Stimulated activated CD4-positive, alpha-beta T cell treated with anti-CD3 and anti-CD28 coated beads, Interleukin-1b, Interleukin-23, amount 100 ng/mL, for 4 hours (primary cell): ENCODE measurements at regions not wholly inside any gene's neighbourhood (a gene's known extent, or its start where the extent isn't known, plus 50 kb on each side); places are given as distances from the start of the nearest gene placed in this dataset.

ENCODE experiments used
- DNase-seq, 2 donors: peaks; one replicate each; pipeline ENCODE4 v3.0.0-alpha.2; 2020; ENCODE audit warnings: low read depth in 2 of 2

GRCh38 chr20:50273601-50274491 lies 83.2 kb downstream of the CEBPB start:
- DNase-seq = no peak

DNA sequence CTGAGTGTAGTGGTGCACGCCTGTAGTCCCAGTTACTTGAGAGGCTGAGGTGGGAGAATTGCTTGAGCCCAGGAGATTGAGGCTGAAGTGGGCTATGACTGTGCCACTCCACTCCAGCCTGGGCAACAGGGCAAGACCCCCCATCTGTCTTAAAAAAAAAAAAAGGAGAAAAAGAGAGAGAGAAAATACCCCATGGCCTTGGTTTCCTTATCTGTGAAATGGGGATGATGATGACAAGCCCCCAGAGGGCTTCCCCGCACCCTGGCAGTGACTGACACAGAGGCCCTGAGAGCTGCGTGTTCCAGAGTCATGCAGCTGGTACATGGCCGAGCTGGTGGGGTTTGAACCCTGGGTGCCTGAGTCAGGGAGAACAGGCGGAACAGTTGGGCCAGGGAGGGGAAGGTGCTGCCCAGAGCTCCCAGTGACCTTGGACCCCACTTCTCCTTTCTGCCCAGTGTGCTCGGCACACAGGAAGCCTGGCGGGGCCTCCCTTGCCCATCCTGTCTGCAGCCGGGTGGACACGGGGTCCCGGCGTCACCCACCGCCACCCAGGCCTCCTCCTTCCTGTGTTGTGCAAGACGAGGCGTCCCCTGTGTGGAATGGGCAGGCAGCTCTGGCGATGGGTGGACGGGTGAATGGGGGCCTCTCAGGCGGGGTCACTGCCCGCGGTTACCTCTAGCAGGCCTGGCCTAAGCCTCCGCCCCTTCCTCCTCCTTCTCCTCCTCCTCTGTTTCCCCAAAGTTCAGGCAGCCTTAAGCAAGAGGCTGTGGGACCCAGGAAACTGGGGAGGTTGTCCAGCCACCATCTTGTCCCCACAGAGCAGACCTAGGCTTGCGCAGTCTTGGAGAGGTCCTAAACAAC lies 84.2 kb downstream of the CEBPB start:
- DNase-seq = no peak

- DNase-seq = no peak
Measured at GRCh38 chr20:50276119-50277063, 85.8 kb downstream of the CEBPB start.

DNA sequence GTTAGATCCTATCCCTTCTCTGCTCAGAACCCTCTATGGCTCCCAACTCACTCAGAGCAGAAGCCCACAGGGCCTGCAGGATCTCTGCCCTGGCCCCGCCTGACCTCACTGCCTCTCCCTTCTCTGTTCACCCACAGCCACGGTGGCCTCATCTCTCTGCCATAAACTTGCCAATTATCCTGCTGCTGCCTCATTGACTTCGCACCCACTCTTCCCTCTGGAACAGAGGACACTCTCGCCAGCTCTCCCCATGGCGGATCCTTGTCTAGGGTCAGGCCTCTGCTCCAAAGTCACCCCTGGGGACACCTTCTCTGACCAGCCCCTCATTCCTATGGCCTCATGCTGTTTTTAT lies 86.4 kb downstream of the CEBPB start:
- no peak for DNase-seq

DNA sequence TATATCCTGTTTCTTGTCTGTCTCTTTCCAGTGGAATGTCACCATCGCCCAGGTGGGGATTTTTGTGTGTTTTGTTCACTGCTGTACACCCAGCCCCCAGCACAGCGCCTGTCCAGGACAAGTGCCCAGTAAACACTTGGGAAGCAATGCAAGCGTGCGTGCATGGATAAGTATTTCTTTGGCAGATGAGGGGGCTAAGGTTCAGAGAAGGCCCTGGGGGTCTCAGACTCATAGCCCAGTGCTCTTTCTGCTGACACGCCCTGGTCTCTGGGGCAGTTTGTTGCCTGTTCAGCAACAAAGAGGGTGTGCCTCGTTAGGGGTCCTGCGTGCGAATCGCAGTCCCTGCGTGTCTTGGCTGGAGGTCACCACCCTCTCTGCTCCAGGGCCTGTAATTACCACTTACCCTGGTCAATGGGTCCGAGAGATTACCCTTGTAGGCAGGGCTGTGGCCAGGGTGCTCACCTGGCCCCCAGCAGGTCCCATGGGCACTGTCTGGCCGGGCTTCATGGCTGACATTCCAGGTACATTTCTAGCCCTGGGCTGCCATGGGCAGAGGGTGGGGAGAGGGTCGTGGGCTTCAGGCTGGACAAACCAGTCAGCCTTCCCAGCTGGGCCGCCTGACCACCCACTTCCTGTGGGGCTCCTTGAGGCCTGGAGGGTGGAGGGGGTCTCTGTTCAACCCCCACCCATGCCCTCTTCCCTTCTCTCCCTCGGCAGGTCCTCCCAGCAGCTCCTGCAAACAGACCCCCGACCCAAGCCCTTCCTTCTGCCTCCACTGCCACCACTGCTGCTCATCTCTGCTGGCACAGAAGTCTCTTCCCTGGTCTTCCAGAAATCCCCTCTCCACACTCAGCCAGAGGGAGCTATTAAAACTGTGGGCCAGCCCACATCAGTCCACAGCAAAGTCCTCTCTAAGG lies 87.1 kb downstream of the CEBPB start:
- no peak for DNase-seq

DNA sequence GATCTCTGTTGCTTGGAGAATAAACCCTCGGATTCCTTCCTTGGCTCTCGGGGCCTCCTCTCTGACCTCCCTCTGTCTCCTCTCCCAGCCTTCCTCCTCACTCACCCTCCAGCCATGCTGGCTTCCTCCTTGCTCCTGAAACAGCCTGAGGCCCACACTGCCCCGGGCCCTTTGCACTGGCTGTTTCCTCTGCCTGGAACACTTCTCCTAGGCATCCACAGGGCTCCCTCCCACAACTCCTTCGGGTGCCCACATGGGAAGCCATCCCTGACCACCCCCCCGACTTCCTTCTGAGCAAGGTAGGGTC lies 87.7 kb downstream of the CEBPB start:
- DNase-seq = no peak

- no peak for DNase-seq
Measured at GRCh38 chr20:50278684-50279531, 88.3 kb downstream of the CEBPB start.

DNA sequence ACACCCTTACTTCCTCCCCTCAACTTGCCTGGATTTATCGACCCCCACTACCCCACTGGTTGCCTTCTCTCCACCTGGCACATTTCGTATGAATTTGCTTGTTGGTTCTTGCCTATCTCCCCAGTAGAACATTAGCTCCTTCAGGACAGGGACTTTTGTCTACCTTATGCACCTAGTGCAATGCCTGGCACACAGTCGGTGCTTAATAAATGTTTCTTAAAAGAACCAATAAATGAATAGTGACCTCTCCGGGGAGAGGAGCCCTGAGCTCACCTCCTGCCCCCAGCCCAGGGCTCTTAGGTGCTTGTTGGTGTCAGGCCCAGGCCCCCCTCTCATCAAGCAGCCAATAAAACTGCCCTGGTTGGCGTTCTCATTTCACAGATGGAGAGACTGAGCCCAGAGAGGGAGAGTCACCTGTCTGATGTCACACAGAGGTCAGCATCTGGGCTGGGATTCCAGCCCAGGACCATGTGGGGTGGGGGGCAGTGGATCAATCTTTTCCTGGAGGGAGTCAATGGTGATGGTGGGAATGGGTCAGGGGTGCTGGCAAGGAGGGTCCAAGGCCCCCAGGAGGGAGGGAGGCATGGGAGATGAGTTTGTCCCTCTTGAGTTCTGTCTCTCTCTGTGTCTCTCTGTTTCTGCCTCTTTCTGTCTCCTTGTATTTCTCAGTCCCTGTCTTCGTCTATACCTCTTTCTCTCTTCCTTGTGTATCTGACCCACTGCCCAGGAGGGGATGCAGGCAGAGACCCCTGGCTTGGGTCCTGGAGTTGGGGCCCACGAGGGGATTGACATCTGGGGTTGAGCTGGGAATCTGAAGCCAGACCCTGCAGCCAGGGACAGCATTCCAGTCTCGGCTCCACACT lies 89.6 kb downstream of the CEBPB start:
- DNase-seq = no peak

DNA sequence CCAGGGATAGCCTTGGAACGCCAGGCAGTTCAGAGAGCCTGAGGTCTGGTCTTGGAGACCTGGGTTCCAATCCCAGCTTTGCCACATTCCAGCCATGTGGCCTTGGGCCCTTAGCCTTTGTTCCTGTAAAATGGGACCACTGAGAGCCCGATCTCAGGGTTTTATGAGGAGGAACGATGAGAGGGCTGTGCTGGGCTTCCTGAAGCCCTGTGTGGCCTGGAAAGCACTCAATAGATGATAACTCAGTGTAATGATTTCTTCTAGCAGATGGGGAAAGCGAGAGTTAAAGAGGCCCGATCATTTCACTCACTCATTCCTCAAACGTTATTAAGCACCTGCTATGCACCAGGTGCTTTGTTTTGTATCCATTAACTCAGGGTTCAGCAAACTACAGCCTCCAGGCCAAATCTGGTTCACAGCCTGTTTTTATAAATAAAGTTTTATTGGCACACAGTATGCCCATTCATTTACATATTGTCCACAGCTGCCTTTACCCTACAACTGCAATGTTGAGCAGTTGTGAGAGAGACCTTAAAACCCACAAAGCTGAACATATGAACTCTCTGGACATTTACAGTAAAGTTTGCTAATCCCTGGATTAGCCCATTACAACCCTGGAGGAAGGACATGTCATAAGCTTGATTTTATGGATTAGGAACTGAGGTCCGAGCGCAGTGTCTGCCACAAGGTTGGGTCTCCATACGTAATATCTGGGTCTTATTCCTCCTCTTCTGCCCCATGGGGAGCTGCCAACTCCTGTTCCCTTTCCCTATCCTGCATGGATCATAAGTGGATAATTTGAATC lies 90.4 kb downstream of the CEBPB start:
- DNase-seq = no peak

GRCh38 chr20:50281831-50282591 lies 91.4 kb downstream of the CEBPB start:
- DNase-seq = no peak

GRCh38 chr20:50282592-50283241 lies 92.1 kb downstream of the CEBPB start:
- DNase-seq = no peak

DNA sequence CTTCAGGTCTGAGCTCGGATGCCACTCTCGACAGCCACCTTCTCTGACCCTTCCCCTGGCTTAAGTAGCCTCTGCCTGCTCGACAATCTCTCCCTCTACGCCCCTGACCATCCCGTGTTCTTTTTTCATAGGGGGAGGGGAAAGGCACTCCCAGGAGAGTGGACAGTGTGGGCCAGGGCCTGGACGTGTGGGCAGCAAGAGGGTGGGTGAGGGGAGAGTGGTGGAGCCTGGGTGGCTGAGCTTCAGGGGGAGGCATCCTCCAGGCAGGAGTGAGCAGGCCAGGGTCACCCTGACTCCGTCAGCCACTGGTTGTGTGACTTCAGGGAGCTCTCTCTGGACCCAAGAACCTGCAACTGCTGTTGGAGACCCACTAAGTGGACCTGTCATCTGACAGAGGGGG lies 92.7 kb downstream of the CEBPB start:
- no peak for DNase-seq

- no peak for DNase-seq
Measured at GRCh38 chr20:50283922-50284810, 93.5 kb downstream of the CEBPB start.

- DNase-seq = no peak
Measured at GRCh38 chr20:50284811-50285375, 94.3 kb downstream of the CEBPB start.

- DNase-seq = no peak
Measured at GRCh38 chr20:50285376-50286173, 94.9 kb downstream of the CEBPB start.
